Muscle of arm (tissue), 1 donor: ENCODE measurements at regions not wholly inside any gene's neighbourhood (a gene's known extent, or its start where the extent isn't known, plus 50 kb on each side); places are given as distances from the start of the nearest gene placed in this dataset.
A peak's percentile ranks its signal among the peaks of the same experiment; 100 is the strongest.

Experiments used
- DNase-seq: peaks from one replicate; pipeline ENCODE4 v3.0.0-alpha.2; 2013

DNA sequence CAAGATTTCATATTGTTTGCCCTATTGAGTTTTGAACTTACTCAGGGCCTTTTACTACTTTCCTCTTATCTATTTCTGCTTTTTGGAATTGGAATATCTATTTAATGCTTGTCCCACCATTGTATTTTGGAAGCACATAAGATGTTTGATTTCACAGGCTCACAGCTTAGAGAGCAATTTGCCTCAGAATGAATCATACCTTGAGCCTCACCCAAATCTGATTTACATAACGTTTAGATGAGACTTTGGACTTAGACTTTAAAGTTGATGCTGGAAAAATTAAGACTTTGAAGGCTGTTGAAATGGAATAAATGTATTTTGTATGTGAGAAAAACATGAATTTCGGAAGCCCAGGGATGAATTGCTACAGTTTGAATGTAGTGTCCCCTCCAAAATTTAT is 458.9 kb downstream of the CNTN6 start:
- no peak for DNase-seq

- no peak for DNase-seq
Measured at GRCh38 chr3:1552831-1553230, 460.0 kb downstream of the CNTN6 start.

GRCh38 chr3:1561427-1561826 is 468.6 kb downstream of the CNTN6 start:
- no peak for DNase-seq

DNA sequence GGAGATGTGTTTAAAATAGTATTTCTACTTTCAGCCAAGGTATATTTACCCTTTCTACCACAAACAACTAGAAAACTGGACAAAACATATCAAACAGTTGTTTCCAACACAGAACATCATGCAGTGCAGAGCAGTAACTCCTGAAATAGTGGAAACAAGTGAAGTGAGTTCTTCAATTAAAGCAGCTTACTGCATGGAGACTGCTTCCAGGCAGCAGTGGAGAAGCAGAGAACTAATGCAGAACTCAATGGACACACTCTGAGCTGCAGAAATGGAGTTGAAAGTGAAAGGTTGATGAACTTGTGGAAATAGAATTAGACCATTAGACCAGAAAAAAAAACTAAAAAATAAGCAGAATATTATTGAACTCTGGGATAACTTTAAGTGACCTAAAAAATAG is 478.9 kb downstream of the CNTN6 start:
- DNase-seq, result no peak

DNA sequence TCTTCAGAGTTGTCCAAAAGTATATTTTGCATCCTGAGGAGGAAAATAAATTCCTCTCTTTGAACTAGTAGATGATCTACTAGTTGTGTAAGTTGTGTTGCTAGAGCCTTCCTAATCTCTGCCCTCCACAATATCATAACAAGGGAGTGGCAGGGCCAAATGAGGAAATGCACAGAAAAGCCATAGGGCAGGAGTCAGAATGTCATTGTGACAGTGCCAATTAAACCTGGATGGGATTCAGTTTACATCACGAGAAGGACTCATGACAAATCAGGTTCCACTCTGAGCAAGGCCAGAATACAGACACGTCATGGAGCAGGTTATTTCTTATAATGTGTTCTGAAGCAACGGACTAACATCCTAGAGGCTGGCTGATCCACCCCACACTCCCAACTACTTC is 483.2 kb downstream of the CNTN6 start:
- no peak for DNase-seq

- no peak for DNase-seq
Measured at GRCh38 chr3:1578124-1578806, 485.4 kb downstream of the CNTN6 start.

DNA sequence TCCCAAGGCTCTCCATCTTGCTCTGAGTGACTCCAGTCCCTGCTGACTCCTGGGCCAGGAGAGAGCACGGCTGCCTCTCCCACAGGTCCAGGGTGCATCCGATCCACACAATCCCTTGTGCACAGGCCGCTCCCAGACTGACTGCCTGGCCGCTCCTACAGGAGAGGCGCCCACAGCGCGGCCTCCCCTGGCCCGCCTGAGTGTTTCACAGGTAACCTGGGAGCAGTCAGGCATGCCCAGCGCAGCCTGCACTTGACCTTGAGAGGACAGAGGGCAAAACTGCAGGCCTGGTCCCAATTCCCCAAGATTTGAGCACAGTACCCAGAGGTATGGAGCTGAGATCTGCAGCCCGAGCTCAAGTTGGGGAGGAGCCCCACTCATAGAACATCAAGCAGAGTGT is 490.2 kb downstream of the CNTN6 start:
- DNase-seq, result no peak

DNA sequence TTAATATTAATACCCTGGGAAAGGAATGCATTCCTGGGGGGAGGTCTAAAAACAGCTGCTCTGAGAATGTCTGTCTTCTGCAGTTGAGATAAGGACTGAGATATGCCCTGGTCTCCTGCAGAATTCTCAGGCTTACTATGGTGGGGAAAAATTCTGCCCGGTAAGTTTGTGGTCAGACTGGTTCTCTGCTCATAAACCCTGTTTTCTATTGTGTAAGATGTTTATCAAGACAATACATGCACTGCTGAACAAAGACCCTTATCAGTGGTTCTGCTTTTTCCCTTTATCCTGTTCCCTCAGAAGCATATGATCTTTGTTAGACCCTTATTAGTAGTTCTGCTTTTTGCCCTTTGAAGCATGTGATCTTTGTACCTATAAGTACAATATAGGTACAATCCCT is 494.6 kb downstream of the CNTN6 start:
- no peak for DNase-seq

GRCh38 chr3:1591327-1592028 is 498.7 kb downstream of the CNTN6 start:
- DNase-seq, result no peak

DNA sequence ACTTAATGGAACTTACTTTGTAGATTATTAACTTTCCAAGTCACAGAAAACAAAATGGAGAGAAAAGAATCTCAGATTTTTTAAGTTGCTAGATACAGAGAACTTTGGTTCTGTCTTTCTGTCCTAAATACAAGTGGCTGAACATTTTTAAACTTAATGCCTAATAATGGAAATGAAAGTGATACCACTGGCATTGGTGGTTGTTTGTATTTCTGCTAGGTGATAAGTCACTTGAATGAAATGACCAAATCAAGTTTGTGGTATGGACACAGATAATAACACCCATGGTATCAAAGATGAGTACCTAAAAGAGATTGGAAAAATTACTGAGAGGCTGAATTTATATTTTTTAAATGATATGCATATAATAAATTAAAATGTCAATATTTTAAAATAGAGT is 502.1 kb downstream of the CNTN6 start:
- no peak for DNase-seq

DNA sequence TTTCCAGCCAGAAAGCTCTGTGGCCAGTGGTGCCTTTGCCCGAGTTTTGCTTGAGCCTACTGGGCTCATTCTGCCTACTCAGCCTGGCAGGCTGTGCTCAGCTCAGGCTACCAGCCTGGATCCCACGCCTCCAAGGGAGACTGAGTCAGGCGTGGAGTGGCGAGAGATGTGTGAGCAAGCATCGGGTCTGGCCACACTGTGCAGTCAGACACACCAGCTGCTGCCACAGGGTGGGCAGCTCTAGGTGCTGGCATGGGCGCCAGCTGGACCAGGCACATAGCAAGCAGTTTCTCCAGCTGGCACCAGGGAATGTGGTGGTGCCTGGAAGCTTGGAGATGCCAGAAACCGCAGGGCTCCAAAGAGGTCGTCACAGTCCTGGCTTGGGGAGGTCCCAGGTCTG is 498.5 kb upstream of the CNTN4 start:
- DNase-seq, result no peak

DNA sequence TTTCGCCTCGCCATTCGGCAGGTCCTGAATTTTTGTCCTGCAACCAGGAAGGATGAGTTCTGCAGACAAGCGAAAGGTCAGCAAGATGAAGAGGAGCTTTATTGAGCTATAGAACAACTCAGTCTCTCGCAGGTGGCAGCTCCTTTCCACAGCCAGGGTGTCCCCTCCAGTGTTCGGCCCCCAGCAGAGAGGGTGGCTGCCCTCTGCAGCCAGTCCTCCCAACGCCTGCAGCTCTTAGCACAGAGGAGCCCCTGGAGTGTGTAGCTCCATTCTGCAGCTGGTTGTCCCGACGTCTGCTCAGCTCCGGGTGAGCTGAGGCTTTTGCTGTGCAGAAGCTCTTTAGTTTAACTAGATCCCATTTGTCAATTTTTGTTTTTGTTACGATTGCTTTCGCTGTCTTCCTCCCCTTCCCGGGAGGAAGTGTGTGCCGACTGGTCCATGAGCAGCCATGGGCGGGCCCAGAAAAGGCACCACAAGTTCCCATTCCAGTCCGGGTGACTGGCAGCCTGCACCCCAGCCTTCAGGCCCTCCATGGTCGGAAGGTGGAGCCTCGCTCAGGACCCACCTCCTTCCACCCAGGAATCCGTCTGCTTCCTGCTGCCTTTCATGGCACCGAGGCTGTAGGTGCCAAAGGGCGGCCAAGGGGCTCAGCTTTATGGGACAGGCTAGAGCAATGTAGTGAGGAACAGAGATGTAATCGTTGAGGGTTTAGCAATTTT is 497.8 kb upstream of the CNTN4 start:
- DNase-seq, result no peak

GRCh38 chr3:1609416-1609815 is 489.2 kb upstream of the CNTN4 start:
- DNase-seq, result peak; percentile 23

GRCh38 chr3:1611824-1612223 is 486.8 kb upstream of the CNTN4 start:
- DNase-seq, result no peak

DNA sequence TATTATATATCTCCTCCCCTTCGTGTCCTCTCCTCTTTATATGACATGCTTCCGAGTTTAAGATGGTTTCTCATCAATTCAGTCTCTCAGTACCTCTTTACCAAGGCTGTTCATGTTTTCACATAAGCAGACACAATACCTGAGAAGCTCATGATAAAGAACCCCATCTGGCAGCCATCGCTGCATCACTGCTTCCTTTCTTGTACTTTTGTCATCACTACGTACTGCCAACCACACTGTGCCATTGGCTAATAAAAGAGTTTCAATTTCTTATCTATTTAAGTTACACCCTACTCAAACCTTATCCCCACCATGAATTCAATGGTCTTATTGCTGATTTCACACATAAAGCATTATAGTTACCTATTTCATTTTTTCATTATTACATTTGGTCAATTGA is 484.7 kb upstream of the CNTN4 start:
- no peak for DNase-seq

DNA sequence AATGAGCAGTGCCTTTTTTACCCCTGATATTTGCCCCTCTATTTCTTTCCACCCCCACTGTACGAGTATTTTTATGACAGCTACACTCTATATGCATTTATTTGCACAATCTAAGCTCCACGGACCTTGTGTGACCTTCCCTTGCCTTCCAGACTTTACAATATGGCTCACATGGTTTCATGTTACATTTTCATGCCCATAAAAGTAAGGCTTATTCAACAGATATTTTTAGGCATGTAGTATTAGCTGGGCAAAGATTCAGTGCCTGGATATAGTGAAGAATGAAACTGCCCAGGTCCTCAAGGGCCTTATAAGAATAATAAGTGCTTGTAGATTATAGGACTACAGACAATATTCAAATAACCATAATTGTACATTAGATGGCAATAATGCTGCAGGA is 481.9 kb upstream of the CNTN4 start:
- DNase-seq, result no peak

- no peak for DNase-seq
Measured at GRCh38 chr3:1623896-1624295, 474.8 kb upstream of the CNTN4 start.

DNA sequence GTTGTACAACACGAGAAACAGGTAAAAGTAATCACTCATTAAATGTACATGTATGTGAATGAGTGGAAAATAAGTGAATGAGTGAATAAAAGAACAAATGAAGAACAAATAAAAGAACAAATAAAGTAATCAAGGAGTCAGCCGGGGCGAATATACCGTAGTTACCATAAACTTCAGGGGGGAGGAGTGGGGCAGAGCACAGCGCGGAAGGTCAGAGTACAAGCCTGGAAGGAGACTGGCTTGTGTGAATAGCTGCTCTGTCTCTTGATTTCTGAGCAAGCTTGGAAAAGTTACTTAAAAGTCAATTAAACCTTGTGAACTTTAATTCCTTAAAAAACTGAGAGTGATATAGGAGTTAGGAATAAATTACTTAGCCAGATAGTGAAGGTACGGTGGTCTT is 466.5 kb upstream of the CNTN4 start:
- DNase-seq, result no peak

DNA sequence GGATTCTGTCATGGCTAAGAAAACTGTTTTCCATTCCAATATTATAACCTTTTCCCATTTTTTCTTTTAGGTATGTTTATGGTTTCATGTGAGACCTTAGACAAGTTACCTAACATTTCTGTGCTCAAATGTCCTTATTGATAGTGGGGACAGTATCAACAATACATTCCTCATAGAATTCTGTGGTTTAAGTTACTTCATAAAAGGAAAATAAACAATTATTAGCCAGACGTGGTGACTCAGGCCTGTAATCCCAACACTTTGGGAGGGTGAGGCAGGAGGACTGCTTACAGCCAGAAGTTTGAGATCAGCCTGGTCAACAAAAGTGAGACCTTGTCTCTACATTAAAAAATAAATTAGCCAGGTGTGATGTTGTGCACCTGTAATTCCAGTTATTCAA is 436.8 kb upstream of the CNTN4 start:
- DNase-seq, result no peak

DNA sequence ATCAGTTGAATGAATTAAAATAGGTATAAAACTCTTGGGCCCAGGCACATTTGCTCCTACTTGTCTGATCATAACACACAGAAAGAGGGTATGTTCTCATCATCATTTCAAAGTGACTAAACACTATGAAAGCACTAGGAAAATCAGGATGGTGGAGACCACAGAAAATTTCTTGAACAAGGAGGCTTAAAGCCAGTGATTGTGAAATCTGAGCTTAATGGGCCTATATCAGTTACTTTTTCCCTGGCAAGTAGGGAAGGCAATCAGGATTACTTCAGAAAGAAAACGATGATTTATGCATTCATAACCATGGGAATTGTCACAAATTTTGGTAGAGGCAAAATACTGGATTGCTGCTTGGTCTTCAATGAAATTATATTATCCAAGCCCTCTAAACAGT is 434.4 kb upstream of the CNTN4 start:
- no peak for DNase-seq

DNA sequence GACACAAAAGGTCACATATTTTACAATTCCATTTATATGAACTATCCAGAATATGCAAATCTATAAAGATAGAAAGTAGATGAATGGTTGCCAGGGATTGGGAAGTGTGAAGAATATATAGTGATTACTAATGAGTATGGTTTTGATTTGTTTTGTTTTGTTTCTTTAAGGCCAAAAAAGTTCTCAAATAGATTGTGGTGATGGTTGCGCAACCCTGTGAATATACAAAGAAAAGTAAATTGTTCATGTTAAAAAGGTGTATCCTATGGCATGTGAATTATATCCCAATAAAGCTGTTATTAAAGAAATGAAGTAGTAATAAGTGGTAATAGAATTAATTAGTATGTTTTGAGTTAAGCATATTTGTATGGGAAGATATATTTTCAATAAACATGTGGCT is 431.8 kb upstream of the CNTN4 start:
- no peak for DNase-seq

DNA sequence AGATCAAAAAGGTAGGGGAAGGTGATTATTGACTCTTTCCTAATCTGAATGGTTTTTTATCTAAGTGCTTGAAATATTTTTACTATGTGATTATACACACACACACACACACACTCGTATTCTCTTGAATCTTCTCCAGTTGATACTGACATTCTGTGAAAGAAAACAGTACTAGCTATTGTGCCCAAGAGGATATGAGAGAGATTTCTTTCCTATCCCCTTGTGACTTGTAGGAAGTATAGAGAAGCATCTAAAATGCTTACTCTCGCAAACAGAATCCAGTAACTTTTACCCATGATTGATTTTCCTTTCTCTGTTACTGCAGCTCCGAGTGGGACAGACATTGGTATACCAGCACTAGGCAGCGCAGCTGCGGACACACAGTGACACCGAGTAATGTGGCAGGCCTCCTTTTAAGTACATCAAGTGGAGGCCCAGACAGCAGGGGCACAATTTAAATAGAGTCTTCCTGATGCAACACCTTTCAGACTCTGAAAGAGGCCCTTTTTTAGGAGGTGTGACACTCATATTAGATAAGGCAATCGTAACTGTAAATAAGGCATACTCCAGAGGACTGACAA is 421.0 kb upstream of the CNTN4 start:
- no peak for DNase-seq

DNA sequence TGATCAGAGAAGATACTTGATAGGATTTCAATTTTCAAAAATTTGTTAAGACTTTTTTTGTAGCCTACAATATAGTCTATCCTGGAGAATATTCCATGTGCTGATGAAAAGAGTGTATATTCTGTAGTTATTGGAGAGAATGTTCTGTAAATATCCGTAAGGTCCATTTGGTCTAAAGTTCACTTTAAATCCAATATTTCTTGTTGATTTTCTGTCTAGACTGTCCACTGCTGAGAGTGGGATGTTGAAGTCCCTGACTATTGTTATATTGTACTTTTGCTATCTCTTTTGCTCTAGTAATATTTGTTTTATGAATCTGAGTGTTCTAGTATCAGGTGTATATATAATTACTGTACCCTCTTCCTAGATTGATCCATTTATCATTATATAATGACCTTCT is 406.2 kb upstream of the CNTN4 start:
- DNase-seq, result no peak
